Osteocyte (in vitro differentiated cells): ENCODE measurements at regions not wholly inside any gene's neighbourhood (a gene's known extent, or its start where the extent isn't known, plus 50 kb on each side); places are given as distances from the start of the nearest gene placed in this dataset.

Experiments used
- DNase-seq: peaks from one replicate; pipeline ENCODE4 v3.0.0; 2021; ENCODE audit warnings: mixed read lengths; ENCODE audit not compliant: unreplicated experiment; ENCODE audit errors: extremely low spot score
- H3K27ac Mint-ChIP-seq: one replicate; pipeline ENCODE4 v1.8.0; 2021; ENCODE audit warnings: mild to moderate bottlenecking, mixed read lengths; ENCODE audit not compliant: unreplicated experiment
- H3K27me3 Mint-ChIP-seq: one replicate; pipeline ENCODE4 v1.8.0; 2021; ENCODE audit warnings: mixed read lengths; ENCODE audit not compliant: unreplicated experiment
- H3K36me3 Mint-ChIP-seq: one replicate; pipeline ENCODE4 v1.8.0; 2021; ENCODE audit warnings: mixed read lengths; ENCODE audit not compliant: unreplicated experiment
- H3K4me1 Mint-ChIP-seq: one replicate; pipeline ENCODE4 v1.8.0; 2021; ENCODE audit warnings: mixed read lengths; ENCODE audit not compliant: unreplicated experiment
- H3K4me3 Mint-ChIP-seq: one replicate; pipeline ENCODE4 v1.8.0; 2021; ENCODE audit warnings: mild to moderate bottlenecking, moderate library complexity, mixed read lengths; ENCODE audit not compliant: unreplicated experiment
- H3K9me3 Mint-ChIP-seq: one replicate; pipeline ENCODE4 v1.8.0; 2021; ENCODE audit warnings: mixed read lengths; ENCODE audit not compliant: unreplicated experiment
- TF ChIP-seq, protein P1 (sequence below): fragments of 200-600 bp; sonication (generic); IDR thresholded peaks from 2 replicates; pipeline ENCODE4 v1.5.0; 2021; ENCODE audit warnings: antibody characterized with exemption, mild to moderate bottlenecking, moderate library complexity

DNA sequence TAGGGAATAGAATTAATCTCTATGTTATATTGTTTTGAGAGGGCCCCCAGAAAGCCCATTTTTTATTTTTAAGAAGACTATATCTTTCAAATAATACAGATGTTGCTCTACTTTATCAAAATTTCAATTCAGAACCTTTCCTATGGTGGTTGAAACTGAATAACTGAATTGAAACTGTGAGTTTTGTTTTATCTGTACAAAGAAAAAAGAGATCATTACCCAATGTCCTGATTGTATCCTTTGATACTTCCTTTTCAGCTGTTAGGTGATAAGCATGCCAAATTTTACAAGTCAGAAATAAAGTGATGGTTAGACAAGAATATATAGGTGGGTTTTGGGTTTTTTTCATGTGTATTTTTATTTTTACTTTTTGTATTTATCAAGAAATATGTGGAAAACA is 1293.1 kb upstream of the USP15 start:
- no peak overlapping the region for H3K27ac Mint-ChIP-seq
- no peak overlapping the region for H3K4me3 Mint-ChIP-seq
- no peaks in the 10 kb centered on the region for H3K27me3 Mint-ChIP-seq
- no peaks in the 10 kb centered on the region for H3K4me1 Mint-ChIP-seq
- DNase-seq = no peak
- no peaks in the 10 kb centered on the region for H3K36me3 Mint-ChIP-seq
- TF ChIP-seq, protein P1, sequence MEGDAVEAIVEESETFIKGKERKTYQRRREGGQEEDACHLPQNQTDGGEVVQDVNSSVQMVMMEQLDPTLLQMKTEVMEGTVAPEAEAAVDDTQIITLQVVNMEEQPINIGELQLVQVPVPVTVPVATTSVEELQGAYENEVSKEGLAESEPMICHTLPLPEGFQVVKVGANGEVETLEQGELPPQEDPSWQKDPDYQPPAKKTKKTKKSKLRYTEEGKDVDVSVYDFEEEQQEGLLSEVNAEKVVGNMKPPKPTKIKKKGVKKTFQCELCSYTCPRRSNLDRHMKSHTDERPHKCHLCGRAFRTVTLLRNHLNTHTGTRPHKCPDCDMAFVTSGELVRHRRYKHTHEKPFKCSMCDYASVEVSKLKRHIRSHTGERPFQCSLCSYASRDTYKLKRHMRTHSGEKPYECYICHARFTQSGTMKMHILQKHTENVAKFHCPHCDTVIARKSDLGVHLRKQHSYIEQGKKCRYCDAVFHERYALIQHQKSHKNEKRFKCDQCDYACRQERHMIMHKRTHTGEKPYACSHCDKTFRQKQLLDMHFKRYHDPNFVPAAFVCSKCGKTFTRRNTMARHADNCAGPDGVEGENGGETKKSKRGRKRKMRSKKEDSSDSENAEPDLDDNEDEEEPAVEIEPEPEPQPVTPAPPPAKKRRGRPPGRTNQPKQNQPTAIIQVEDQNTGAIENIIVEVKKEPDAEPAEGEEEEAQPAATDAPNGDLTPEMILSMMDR = no peak
- peaks cover under 1% of the 10 kb centered on the region for H3K9me3 Mint-ChIP-seq

- TF ChIP-seq, protein P1 = no peak
- Mint-ChIP-seq H3K36me3 (no peaks in the 10 kb centered on the region), H3K27me3 (no peaks in the 10 kb centered on the region), H3K4me1 (no peaks in the 10 kb centered on the region), H3K4me3 (no peak overlapping the region), H3K9me3 (peaks cover 13% of the 10 kb centered on the region), H3K27ac (no peak overlapping the region)
- DNase-seq = no peak
These were observed 1282.2 kb upstream of the USP15 start for GRCh38 chr12:60977966-60978365.

DNA sequence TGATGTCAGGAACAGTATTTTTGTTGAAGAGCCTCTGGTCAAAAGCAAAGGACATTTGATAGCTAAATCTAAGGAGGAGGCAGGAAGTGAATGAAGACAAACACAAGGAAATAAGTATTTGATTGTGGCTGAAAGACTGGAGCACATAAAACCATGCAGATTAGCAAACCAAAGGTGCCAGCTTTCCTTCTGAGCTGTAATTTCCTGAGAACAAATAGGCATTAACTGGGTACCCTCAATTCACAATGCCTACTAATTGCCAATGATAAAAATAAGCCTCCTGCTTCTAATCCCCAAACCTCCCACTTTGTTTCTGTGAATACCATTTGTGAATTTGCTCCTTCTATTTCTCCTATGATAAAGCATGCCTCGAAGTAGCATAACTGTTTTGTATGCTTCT is 1279.6 kb upstream of the USP15 start:
- no peaks in the 10 kb centered on the region for H3K4me1 Mint-ChIP-seq
- no peaks in the 10 kb centered on the region for H3K36me3 Mint-ChIP-seq
- DNase-seq = no peak
- H3K9me3 Mint-ChIP-seq = peaks cover 14% of the 10 kb centered on the region
- TF ChIP-seq, protein P1 = no peak
- no peaks in the 10 kb centered on the region for H3K27me3 Mint-ChIP-seq
- no peak overlapping the region for H3K27ac Mint-ChIP-seq
- no peak overlapping the region for H3K4me3 Mint-ChIP-seq

DNA sequence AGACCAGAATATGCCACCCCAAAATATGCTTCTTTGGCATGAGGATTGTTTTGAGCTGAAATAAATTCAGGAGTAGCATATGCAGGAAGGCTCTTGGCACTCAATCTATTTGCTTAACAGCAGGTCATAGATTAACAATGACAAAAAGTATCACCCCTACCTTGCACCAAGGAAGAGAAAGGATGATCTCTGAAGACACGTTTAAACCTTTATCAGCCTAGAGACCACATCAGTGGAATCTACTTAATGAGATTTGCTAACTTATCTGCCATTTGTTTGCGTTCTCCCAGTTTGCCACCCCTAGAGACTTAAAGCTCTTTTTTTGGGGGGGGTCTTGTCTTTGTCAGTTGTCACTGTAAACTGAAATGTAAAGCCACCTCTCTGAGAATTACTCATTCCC is 1278.7 kb upstream of the USP15 start:
- TF ChIP-seq, protein P1 = no peak
- Mint-ChIP-seq H3K9me3 (peaks cover 13% of the 10 kb centered on the region), H3K27ac (no peak overlapping the region), H3K4me1 (no peaks in the 10 kb centered on the region), H3K27me3 (no peaks in the 10 kb centered on the region), H3K4me3 (no peak overlapping the region), H3K36me3 (no peaks in the 10 kb centered on the region)
- DNase-seq = no peak

DNA sequence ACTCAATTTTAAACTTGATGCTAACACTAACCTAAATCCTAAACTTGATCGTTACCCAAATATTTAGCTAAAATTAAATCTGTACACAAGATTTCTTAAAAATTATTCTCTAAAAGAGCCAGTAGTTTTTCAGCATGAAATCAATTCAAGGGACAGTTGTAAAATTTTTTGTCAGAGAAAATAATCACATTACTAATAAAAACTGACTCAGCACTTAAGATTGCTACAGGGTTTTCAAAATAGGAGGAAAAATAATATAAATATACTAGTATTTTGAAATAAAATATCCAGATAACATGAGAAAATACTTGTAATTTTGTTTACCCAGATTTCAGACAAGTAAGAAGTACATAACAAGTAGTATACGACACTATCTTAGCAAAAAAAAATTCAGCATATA is 1268.1 kb upstream of the USP15 start:
- Mint-ChIP-seq H3K27me3 (no peaks in the 10 kb centered on the region), H3K36me3 (no peaks in the 10 kb centered on the region), H3K27ac (no peak overlapping the region), H3K4me3 (no peak overlapping the region), H3K4me1 (no peaks in the 10 kb centered on the region), H3K9me3 (no peaks in the 10 kb centered on the region)
- TF ChIP-seq, protein P1 = no peak
- no peak for DNase-seq
